OCI-LY7 (cell line): ENCODE measurements at regions not wholly inside any gene's neighbourhood (a gene's known extent, or its start where the extent isn't known, plus 50 kb on each side); places are given as distances from the start of the nearest gene placed in this dataset.

Experiments
- EZH2phosphoT487 ChIP-seq: fragments of 200-600 bp; sonication (generic); IDR thresholded peaks from 2 replicates; pipeline ENCODE4 v1.6.1; 2018; ENCODE audit warnings: low read depth, borderline replicate concordance, mild to moderate bottlenecking, mixed run types, antibody characterized with exemption, low read length, moderate library complexity, mixed read lengths
- TF ChIP-seq, protein P1 (sequence below): fragments of 200-600 bp; sonication (generic); conservative IDR thresholded peaks from 2 replicates; pipeline ENCODE4 v1.5.1; 2014; ENCODE audit warnings: mild to moderate bottlenecking, antibody characterized with exemption, low read length, moderate library complexity, mixed read lengths

DNA sequence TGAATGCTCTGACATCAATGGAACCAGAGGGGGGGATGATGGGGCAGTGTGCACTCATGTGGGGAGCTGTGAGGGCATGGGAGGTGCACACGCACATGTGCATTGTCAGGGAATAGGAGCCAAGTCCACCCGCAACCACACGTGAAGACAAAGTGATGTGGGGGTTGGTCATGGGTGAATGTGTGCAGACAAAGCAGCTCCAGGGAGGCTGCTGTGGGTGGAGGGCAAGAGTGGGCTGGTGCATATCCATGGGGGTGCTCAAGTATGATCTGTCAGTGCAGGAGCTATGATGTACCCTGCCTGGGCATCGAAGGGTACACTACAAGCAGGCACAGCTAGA is 301.9 kb downstream of the TEX13C start:
- TF ChIP-seq, protein P1, sequence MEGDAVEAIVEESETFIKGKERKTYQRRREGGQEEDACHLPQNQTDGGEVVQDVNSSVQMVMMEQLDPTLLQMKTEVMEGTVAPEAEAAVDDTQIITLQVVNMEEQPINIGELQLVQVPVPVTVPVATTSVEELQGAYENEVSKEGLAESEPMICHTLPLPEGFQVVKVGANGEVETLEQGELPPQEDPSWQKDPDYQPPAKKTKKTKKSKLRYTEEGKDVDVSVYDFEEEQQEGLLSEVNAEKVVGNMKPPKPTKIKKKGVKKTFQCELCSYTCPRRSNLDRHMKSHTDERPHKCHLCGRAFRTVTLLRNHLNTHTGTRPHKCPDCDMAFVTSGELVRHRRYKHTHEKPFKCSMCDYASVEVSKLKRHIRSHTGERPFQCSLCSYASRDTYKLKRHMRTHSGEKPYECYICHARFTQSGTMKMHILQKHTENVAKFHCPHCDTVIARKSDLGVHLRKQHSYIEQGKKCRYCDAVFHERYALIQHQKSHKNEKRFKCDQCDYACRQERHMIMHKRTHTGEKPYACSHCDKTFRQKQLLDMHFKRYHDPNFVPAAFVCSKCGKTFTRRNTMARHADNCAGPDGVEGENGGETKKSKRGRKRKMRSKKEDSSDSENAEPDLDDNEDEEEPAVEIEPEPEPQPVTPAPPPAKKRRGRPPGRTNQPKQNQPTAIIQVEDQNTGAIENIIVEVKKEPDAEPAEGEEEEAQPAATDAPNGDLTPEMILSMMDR: no peak
- no peak for TF ChIP-seq EZH2phosphoT487
